Fibroblast of lung (primary cell): ENCODE measurements at regions not wholly inside any gene's neighbourhood (a gene's known extent, or its start where the extent isn't known, plus 50 kb on each side); places are given as distances from the start of the nearest gene placed in this dataset.

Experiments used
- DNase-seq, 2 donors: peaks; one replicate each; pipeline versions ENCODE4 v3.0.0 to v3.0.0-alpha.2; 2010; ENCODE audit warnings: low read depth in 2 of 2
- H2AFZ ChIP-seq: 2 replicates; pipeline ENCODE4 v1.5.1; 2012; ENCODE audit warnings: low read length, control low read depth, inconsistent platforms
- H3K27ac ChIP-seq: 2 replicates; pipeline ENCODE4 v1.5.1; 2011; ENCODE audit warnings: low read length, control low read depth; ENCODE audit not compliant: insufficient read depth
- H3K27me3 ChIP-seq: 2 replicates; pipeline ENCODE4 v1.5.1; 2011; ENCODE audit warnings: mild to moderate bottlenecking, low read length; ENCODE audit not compliant: control insufficient read depth, insufficient read depth
- H3K36me3 ChIP-seq: 2 replicates; pipeline ENCODE4 v1.5.1; 2011; ENCODE audit warnings: low read length; ENCODE audit not compliant: control insufficient read depth, insufficient read depth
- H3K4me1 ChIP-seq: 2 replicates; pipeline ENCODE4 v1.5.1; 2011; ENCODE audit warnings: low read length; ENCODE audit not compliant: control insufficient read depth, insufficient read depth; ENCODE audit errors: extremely low read depth
- H3K4me2 ChIP-seq: 2 replicates; pipeline ENCODE4 v1.5.1; 2011; ENCODE audit warnings: low read length, control low read depth; ENCODE audit not compliant: insufficient read depth; ENCODE audit errors: extremely low read depth
- H3K4me3 ChIP-seq, 4 experiments: fragments of 200-600 bp in 1 of 4; sonication (generic) in 1 of 4; replicated peaks in 1 of 4; 2 replicates each; pipeline ENCODE4 v1.5.1; 2011 to 2016; ENCODE audit warnings: low read length in 4 of 4, low read depth in 3 of 4, mild to moderate bottlenecking in 3 of 4, control low read depth in 2 of 4, inconsistent platforms in 1 of 4, mixed read lengths in 1 of 4; ENCODE audit not compliant: insufficient read depth in 1 of 4; ENCODE audit errors: control extremely low read depth in 1 of 4
- H3K79me2 ChIP-seq: 2 replicates; pipeline ENCODE4 v1.5.1; 2012; ENCODE audit warnings: mild to moderate bottlenecking, low read length, inconsistent platforms; ENCODE audit not compliant: control insufficient read depth, insufficient read depth
- H3K9ac ChIP-seq: 2 replicates; pipeline ENCODE4 v1.5.1; 2011; ENCODE audit warnings: mild to moderate bottlenecking, low read length, control low read depth; ENCODE audit not compliant: insufficient read depth
- H3K9me3 ChIP-seq: 2 replicates; pipeline ENCODE4 v1.5.1; 2012; ENCODE audit warnings: low read depth, low read length; ENCODE audit not compliant: control insufficient read depth, insufficient read depth
- H4K20me1 ChIP-seq: 2 replicates; pipeline ENCODE4 v1.5.1; 2011; ENCODE audit warnings: low read length; ENCODE audit not compliant: control insufficient read depth, insufficient read depth; ENCODE audit errors: extremely low read depth
- EZH2 ChIP-seq: IDR thresholded peaks from 2 replicates; pipeline ENCODE4 v1.5.1; 2012; ENCODE audit warnings: low read length, control low read depth, mild to moderate bottlenecking; ENCODE audit errors: missing control alignments
- TF ChIP-seq, protein P1 (sequence below), 2 donors: IDR thresholded peaks in 1 of 2; conservative IDR thresholded peaks in 1 of 2; 1 replicate in 1 of 2; 2 replicates in 1 of 2; pipeline ENCODE4 v1.5.1; 2011 to 2012; ENCODE audit warnings: low read length in 2 of 2, control low read depth in 1 of 2, inconsistent platforms in 1 of 2, low read depth in 1 of 2, mild to moderate bottlenecking in 1 of 2

GRCh38 chr12:89173096-89173495 lies 179.2 kb downstream of the DUSP6 start:
- no peaks in the 10 kb centered on the region for H3K36me3 ChIP-seq
- no peak for TF ChIP-seq EZH2
- TF ChIP-seq, protein P1, sequence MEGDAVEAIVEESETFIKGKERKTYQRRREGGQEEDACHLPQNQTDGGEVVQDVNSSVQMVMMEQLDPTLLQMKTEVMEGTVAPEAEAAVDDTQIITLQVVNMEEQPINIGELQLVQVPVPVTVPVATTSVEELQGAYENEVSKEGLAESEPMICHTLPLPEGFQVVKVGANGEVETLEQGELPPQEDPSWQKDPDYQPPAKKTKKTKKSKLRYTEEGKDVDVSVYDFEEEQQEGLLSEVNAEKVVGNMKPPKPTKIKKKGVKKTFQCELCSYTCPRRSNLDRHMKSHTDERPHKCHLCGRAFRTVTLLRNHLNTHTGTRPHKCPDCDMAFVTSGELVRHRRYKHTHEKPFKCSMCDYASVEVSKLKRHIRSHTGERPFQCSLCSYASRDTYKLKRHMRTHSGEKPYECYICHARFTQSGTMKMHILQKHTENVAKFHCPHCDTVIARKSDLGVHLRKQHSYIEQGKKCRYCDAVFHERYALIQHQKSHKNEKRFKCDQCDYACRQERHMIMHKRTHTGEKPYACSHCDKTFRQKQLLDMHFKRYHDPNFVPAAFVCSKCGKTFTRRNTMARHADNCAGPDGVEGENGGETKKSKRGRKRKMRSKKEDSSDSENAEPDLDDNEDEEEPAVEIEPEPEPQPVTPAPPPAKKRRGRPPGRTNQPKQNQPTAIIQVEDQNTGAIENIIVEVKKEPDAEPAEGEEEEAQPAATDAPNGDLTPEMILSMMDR (conservative IDR thresholded peaks at IDR 0.05 in 1 of 2, IDR thresholded peaks at IDR 0.05 in 1 of 2; ENCODE audit: low read depth in 1 of 2, low read length in 2 of 2): no peak

DNA sequence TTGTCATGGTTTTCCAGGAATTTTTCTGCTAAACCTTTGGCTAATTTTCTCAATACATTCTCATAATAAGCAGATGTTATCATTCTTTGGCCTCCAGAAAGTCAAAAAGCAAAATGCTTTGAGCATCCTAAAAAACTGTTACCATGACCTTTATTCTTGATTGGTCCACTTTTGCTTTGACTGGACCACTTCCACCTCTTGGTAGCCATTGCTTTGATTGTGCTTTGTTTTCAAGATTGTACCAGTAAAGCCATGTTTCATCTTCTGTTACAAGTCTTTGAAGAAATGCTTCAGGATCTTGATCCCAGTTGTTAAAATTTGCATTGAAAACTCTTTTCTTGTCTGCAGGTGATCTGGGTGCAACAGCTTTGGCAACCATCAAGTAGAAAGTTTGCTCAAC lies 180.1 kb downstream of the DUSP6 start:
- Histone ChIP-seq H3K79me2 (no peaks in the 10 kb centered on the region), H3K4me3 (no peak overlapping the region), H3K9me3 (no peaks in the 10 kb centered on the region), H3K4me2 (no peak overlapping the region), H3K4me1 (no peaks in the 10 kb centered on the region), H3K9ac (no peak overlapping the region), H4K20me1 (no peaks in the 10 kb centered on the region), H2AFZ (no peak overlapping the region), H3K27me3 (no peaks in the 10 kb centered on the region), H3K36me3 (no peaks in the 10 kb centered on the region), H3K27ac (no peak overlapping the region)
- TF ChIP-seq, protein P1 (conservative IDR thresholded peaks at IDR 0.05 in 1 of 2, IDR thresholded peaks at IDR 0.05 in 1 of 2; ENCODE audit: low read depth in 1 of 2, low read length in 2 of 2): no peak
- no peak for TF ChIP-seq EZH2
- no peak for DNase-seq

More at GRCh38 chr12:89173096-89173495, 179.2 kb downstream of the DUSP6 start:
- Histone ChIP-seq H3K9me3 (no peaks in the 10 kb centered on the region), H3K4me2 (no peak overlapping the region), H3K9ac (no peak overlapping the region), H3K27ac (no peak overlapping the region), H3K4me3 (no peak overlapping the region), H3K27me3 (no peaks in the 10 kb centered on the region), H2AFZ (no peak overlapping the region), H4K20me1 (no peaks in the 10 kb centered on the region), H3K79me2 (no peaks in the 10 kb centered on the region), H3K4me1 (no peaks in the 10 kb centered on the region)
- DNase-seq: no peak

DNA sequence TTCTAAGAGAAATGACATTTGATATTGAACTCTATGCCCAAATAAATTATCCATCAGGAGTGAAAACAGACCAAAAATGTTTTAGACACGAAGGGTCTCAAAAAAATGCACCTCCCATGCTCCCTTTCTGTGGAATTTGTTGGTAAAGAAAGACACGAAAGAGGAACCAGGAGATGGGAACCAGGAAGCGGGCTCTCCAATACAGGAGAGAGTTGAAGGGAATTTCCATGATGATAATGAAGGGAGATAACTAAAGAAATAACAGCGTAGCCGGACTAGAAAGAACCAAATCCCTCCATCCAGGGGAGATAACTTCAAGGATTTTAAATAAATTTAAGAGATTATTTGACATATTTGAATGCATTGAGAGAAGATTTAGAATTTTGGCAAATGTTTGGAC lies 183.0 kb downstream of the DUSP6 start:
- no peaks in the 10 kb centered on the region for H3K27me3 ChIP-seq
- TF ChIP-seq, protein P1 (conservative IDR thresholded peaks at IDR 0.05 in 1 of 2, IDR thresholded peaks at IDR 0.05 in 1 of 2; ENCODE audit: low read depth in 1 of 2, low read length in 2 of 2): no peak
- no peak for TF ChIP-seq EZH2
- H3K9me3 ChIP-seq: no peaks in the 10 kb centered on the region
- H3K36me3 ChIP-seq: no peaks in the 10 kb centered on the region
- no peaks in the 10 kb centered on the region for H3K4me1 ChIP-seq
- H3K9ac ChIP-seq: no peak overlapping the region
- no peaks in the 10 kb centered on the region for H3K79me2 ChIP-seq
- H3K4me2 ChIP-seq: no peak overlapping the region
- H2AFZ ChIP-seq: no peak overlapping the region
- H4K20me1 ChIP-seq: no peaks in the 10 kb centered on the region
- DNase-seq: no peak
- no peak overlapping the region for H3K27ac ChIP-seq
- no peak overlapping the region for H3K4me3 ChIP-seq
